ENCODE measurements at regions not wholly inside any gene's neighbourhood (a gene's known extent, or its start where the extent isn't known, plus 50 kb on each side); places are given as distances from the start of the nearest gene placed in this dataset.

GRCh38 chr11:81421251-81421860, 1312.3 kb downstream of the FAM181B start:
- no peak for TF ChIP-seq POLR2A (IDR thresholded peaks at IDR 0.05)
- TF ChIP-seq, protein P1, sequence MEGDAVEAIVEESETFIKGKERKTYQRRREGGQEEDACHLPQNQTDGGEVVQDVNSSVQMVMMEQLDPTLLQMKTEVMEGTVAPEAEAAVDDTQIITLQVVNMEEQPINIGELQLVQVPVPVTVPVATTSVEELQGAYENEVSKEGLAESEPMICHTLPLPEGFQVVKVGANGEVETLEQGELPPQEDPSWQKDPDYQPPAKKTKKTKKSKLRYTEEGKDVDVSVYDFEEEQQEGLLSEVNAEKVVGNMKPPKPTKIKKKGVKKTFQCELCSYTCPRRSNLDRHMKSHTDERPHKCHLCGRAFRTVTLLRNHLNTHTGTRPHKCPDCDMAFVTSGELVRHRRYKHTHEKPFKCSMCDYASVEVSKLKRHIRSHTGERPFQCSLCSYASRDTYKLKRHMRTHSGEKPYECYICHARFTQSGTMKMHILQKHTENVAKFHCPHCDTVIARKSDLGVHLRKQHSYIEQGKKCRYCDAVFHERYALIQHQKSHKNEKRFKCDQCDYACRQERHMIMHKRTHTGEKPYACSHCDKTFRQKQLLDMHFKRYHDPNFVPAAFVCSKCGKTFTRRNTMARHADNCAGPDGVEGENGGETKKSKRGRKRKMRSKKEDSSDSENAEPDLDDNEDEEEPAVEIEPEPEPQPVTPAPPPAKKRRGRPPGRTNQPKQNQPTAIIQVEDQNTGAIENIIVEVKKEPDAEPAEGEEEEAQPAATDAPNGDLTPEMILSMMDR (IDR thresholded peaks at IDR 0.05) = no peak

Measured in heart left ventricle (tissue), 13 donors.